GM18907 (cell line): ENCODE measurements at regions not wholly inside any gene's neighbourhood (a gene's known extent, or its start where the extent isn't known, plus 50 kb on each side); places are given as distances from the start of the nearest gene placed in this dataset.

Experiments
- ATAC-seq: cut with Tn5 transposase; IDR thresholded peaks from one replicate; pipeline ENCODE4 v1.9.1; 2021; ENCODE audit warnings: mild to moderate bottlenecking, moderate library complexity; ENCODE audit not compliant: unreplicated experiment

GRCh38 chr6:2384528-2384927 is 139.1 kb upstream of the GMDS start:
- ATAC-seq: no peak

- no peak for ATAC-seq
These were observed 136.7 kb upstream of the GMDS start for GRCh38 chr6:2381872-2382661.

GRCh38 chr6:2378891-2379652 is 133.7 kb upstream of the GMDS start:
- ATAC-seq: no peak

GRCh38 chr6:2378046-2378657 is 132.7 kb upstream of the GMDS start:
- no peak for ATAC-seq

- ATAC-seq: no peak
These were observed 131.3 kb upstream of the GMDS start for GRCh38 chr6:2376429-2377355.

- ATAC-seq: no peak
These were observed 130.0 kb upstream of the GMDS start for GRCh38 chr6:2375443-2375842.

- no peak for ATAC-seq
These were observed 124.2 kb upstream of the GMDS start for GRCh38 chr6:2369606-2370005.

GRCh38 chr6:2363211-2363610 is 117.8 kb upstream of the GMDS start:
- no peak for ATAC-seq

GRCh38 chr6:2361195-2361594 is 115.8 kb upstream of the GMDS start:
- no peak for ATAC-seq

GRCh38 chr6:2360716-2361115 is 115.3 kb upstream of the GMDS start:
- no peak for ATAC-seq

GRCh38 chr6:2360126-2360525 is 114.7 kb upstream of the GMDS start:
- ATAC-seq: no peak

GRCh38 chr6:2355150-2355549 is 109.7 kb upstream of the GMDS start:
- no peak for ATAC-seq

- no peak for ATAC-seq
These were observed 108.7 kb upstream of the GMDS start for GRCh38 chr6:2354138-2354491.

- ATAC-seq: no peak
These were observed 108.2 kb upstream of the GMDS start for GRCh38 chr6:2353412-2354137.

- ATAC-seq: no peak
These were observed 106.5 kb upstream of the GMDS start for GRCh38 chr6:2351807-2352431.

GRCh38 chr6:2351090-2351489 is 105.7 kb upstream of the GMDS start:
- no peak for ATAC-seq

- ATAC-seq: no peak
These were observed 100.7 kb upstream of the GMDS start for GRCh38 chr6:2346078-2346477.

- ATAC-seq: no peak
These were observed 99.0 kb upstream of the GMDS start for GRCh38 chr6:2344319-2344905.

GRCh38 chr6:2327591-2327990 is 82.2 kb upstream of the GMDS start:
- ATAC-seq: no peak
